Breast epithelium (tissue), 3 donors: ENCODE measurements at regions not wholly inside any gene's neighbourhood (a gene's known extent, or its start where the extent isn't known, plus 50 kb on each side); places are given as distances from the start of the nearest gene placed in this dataset.

Experiments
- POLR2A ChIP-seq: fragments of 450-650 bp; IDR thresholded peaks from one replicate; pipeline ENCODE4 v1.6.1; 2016; ENCODE audit warnings: antibody characterized with exemption, mild to moderate bottlenecking, moderate library complexity
- POLR2AphosphoS5 ChIP-seq, 3 donors: sonication (generic); formaldehyde crosslinking; IDR thresholded peaks; one replicate each; pipeline ENCODE4 v1.6.1; 2017; ENCODE audit warnings: antibody characterized with exemption in 3 of 3
- TF ChIP-seq, protein P1 (sequence below), 3 donors: fragments of 450-650 bp; IDR thresholded peaks; one replicate each; pipeline ENCODE4 v1.5.1; 2016 to 2017; ENCODE audit warnings: antibody characterized with exemption in 3 of 3, mild to moderate bottlenecking in 3 of 3, moderate library complexity in 3 of 3

GRCh38 chr16:54779549-54779948 is 151.1 kb upstream of the IRX5 start:
- TF ChIP-seq, protein P1, sequence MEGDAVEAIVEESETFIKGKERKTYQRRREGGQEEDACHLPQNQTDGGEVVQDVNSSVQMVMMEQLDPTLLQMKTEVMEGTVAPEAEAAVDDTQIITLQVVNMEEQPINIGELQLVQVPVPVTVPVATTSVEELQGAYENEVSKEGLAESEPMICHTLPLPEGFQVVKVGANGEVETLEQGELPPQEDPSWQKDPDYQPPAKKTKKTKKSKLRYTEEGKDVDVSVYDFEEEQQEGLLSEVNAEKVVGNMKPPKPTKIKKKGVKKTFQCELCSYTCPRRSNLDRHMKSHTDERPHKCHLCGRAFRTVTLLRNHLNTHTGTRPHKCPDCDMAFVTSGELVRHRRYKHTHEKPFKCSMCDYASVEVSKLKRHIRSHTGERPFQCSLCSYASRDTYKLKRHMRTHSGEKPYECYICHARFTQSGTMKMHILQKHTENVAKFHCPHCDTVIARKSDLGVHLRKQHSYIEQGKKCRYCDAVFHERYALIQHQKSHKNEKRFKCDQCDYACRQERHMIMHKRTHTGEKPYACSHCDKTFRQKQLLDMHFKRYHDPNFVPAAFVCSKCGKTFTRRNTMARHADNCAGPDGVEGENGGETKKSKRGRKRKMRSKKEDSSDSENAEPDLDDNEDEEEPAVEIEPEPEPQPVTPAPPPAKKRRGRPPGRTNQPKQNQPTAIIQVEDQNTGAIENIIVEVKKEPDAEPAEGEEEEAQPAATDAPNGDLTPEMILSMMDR (IDR thresholded peaks at IDR 0.05): no peak
- TF ChIP-seq POLR2AphosphoS5 (IDR thresholded peaks at IDR 0.05): no peak
- no peak for TF ChIP-seq POLR2A
